ENCODE measurements at regions not wholly inside any gene's neighbourhood (a gene's known extent, or its start where the extent isn't known, plus 50 kb on each side); places are given as distances from the start of the nearest gene placed in this dataset.

DNA sequence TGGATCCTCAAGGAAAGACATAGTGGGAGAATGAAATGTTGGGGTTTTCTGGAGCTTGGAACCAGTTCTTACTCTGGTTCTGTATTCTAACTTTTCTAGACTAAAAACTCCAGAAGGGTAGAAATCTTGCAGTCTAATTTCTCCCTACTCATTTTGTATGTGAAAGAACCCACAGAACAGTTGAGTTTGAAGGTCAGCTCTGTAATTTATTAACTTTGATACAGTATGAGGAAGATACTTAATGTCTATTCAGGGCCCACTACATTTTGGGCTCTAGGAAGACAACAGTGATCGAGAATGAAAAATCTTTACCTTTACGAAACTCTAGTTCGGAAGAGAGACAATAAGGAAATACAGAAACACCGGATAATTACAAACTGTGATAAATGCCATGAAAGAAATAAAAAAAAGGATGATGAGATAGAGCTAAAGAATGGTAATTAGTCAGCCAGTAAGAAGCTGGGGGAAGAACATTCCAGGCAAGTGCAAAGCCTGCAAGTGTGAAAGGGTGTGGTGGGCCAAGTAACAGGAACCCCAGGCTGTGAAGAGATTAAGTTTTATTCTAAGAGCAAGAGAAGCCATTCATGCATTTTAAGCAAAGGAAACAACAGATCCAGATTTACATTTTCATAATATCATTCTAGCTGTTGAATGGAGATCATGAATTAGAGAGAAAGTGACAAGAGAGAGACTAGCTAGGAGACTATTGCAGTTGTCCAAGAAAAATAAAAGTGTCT is 159.9 kb upstream of the HMCN1 start:
- ATAC-seq (no peak), DNase-seq (no peak)

GRCh38 chr1:185573677-185574076 is 160.5 kb upstream of the HMCN1 start:
- DNase-seq: no peak
- H3K4me2 ChIP-seq (ENCODE audit: low read length): no peak overlapping the region
- H3K9me2 ChIP-seq (replicated peaks; ENCODE audit: low read length): no peaks in the 10 kb centered on the region
- H3K79me2 ChIP-seq (ENCODE audit: low read length): no peaks in the 10 kb centered on the region
- ChIA-PET POLR2A (ENCODE audit: unreplicated experiment) (no interaction called here), CTCF (no interaction called here)
- no peaks in the 10 kb centered on the region for H3K9me3 ChIP-seq (ENCODE audit: low read length)
- H3K27ac ChIP-seq (ENCODE audit: low read length): no peak overlapping the region
- TF ChIP-seq CTCF (conservative IDR thresholded peaks at IDR 0.05; ENCODE audit: low read depth, low read length) (no peak), EZH2phosphoT487 (IDR thresholded peaks at IDR 0.05; ENCODE audit: borderline replicate concordance, low read length) (no peak), EZH2 (IDR thresholded peaks at IDR 0.05; ENCODE audit: low read length, unreplicated experiment) (no peak)
- no peak overlapping the region for H3K9ac ChIP-seq (ENCODE audit: low read length)
- peaks cover 3% of the 10 kb centered on the region; the same call in 1 of the 2 replicates for H3K4me1 ChIP-seq (ENCODE audit: insufficient read depth, low read length)
- ATAC-seq: no peak
- H3K4me3 ChIP-seq (ENCODE audit: low read length): no peak overlapping the region
- H3F3A ChIP-seq (ENCODE audit: low read length, unreplicated experiment): no peaks in the 10 kb centered on the region
- no peaks in the 10 kb centered on the region for H4K20me1 ChIP-seq (ENCODE audit: low read length)
- H3K27me3 ChIP-seq (ENCODE audit: low read length): no peaks in the 10 kb centered on the region
- intact Hi-C loops (cut with micrococcal nuclease): no loop called here
- no peaks in the 10 kb centered on the region for H3K36me3 ChIP-seq (ENCODE audit: low read depth, low read length)
- no peak overlapping the region for H2AFZ ChIP-seq (ENCODE audit: low read length)
- BruUV-seq (replicated peaks): no TSS peak

More for the DNA sequence above, 159.9 kb upstream of the HMCN1 start:
- POLR2A ChIA-PET (ENCODE audit: unreplicated experiment): no interaction called here
- H3K4me2 ChIP-seq (ENCODE audit: low read length): no peak overlapping the region
- H3K9ac ChIP-seq (ENCODE audit: low read length): no peak overlapping the region
- H3K27ac ChIP-seq (ENCODE audit: low read length): no peak overlapping the region
- H3K4me1 ChIP-seq (ENCODE audit: insufficient read depth, low read length): no peaks in the 10 kb centered on the region
- no peaks in the 10 kb centered on the region for H3F3A ChIP-seq (ENCODE audit: low read length, unreplicated experiment)
- intact Hi-C loops (cut with micrococcal nuclease): no loop called here
- no peaks in the 10 kb centered on the region for H3K36me3 ChIP-seq (ENCODE audit: low read depth, low read length)
- H3K9me3 ChIP-seq (ENCODE audit: low read length): no peaks in the 10 kb centered on the region
- no peaks in the 10 kb centered on the region for H4K20me1 ChIP-seq (ENCODE audit: low read length)
- TF ChIP-seq CTCF (conservative IDR thresholded peaks at IDR 0.05; ENCODE audit: low read depth, low read length) (no peak), EZH2 (IDR thresholded peaks at IDR 0.05; ENCODE audit: low read length, unreplicated experiment) (no peak), EZH2phosphoT487 (IDR thresholded peaks at IDR 0.05; ENCODE audit: borderline replicate concordance, low read length) (no peak)
- no peaks in the 10 kb centered on the region for H3K9me2 ChIP-seq (replicated peaks; ENCODE audit: low read length)
- no peak overlapping the region for H2AFZ ChIP-seq (ENCODE audit: low read length)
- no peaks in the 10 kb centered on the region for H3K79me2 ChIP-seq (ENCODE audit: low read length)
- BruUV-seq (replicated peaks): no TSS peak
- no peak overlapping the region for H3K4me3 ChIP-seq (ENCODE audit: low read length)
- H3K27me3 ChIP-seq (ENCODE audit: low read length): no peaks in the 10 kb centered on the region
- CTCF ChIA-PET: no interaction called here

DNA sequence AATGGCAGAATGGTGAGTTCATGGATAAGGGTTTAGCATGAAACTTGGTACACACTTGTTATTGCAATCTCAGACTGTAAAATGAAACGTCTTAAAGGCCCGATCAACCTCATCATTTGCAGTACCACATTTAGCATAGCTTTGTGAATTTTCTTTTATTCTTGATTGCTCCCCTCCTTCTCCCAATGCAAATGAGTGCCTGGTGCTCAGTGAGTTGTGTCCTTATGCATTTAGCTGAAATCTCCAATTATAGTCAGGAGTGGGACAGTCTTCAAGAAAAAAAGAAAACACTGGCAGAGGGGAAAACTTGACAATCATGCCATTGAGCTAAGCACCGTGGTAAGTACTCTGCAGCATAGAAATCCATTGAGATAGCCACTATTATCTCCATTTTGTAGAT is 161.0 kb upstream of the HMCN1 start:
- H4K20me1 ChIP-seq (ENCODE audit: low read length): no peaks in the 10 kb centered on the region
- intact Hi-C loops (cut with micrococcal nuclease): no loop called here
- no peaks in the 10 kb centered on the region for H3K9me3 ChIP-seq (ENCODE audit: low read length)
- H3K9ac ChIP-seq (ENCODE audit: low read length): no peak overlapping the region
- H3K27ac ChIP-seq (ENCODE audit: low read length): no peak overlapping the region
- no peak overlapping the region for H3K4me3 ChIP-seq (ENCODE audit: low read length)
- TF ChIP-seq CTCF (conservative IDR thresholded peaks at IDR 0.05; ENCODE audit: low read depth, low read length) (no peak), EZH2phosphoT487 (IDR thresholded peaks at IDR 0.05; ENCODE audit: borderline replicate concordance, low read length) (no peak), EZH2 (IDR thresholded peaks at IDR 0.05; ENCODE audit: low read length, unreplicated experiment) (no peak)
- ChIA-PET POLR2A (ENCODE audit: unreplicated experiment) (no interaction called here), CTCF (no interaction called here)
- DNase-seq (no peak), ATAC-seq (no peak)
- H3K79me2 ChIP-seq (ENCODE audit: low read length): no peaks in the 10 kb centered on the region
- no TSS peak for BruUV-seq (replicated peaks)
- no peaks in the 10 kb centered on the region for H3K36me3 ChIP-seq (ENCODE audit: low read depth, low read length)
- H3K27me3 ChIP-seq (ENCODE audit: low read length): no peaks in the 10 kb centered on the region
- H2AFZ ChIP-seq (ENCODE audit: low read length): no peak overlapping the region
- no peaks in the 10 kb centered on the region for H3K9me2 ChIP-seq (replicated peaks; ENCODE audit: low read length)
- H3K4me1 ChIP-seq (ENCODE audit: insufficient read depth, low read length): peaks cover 3% of the 10 kb centered on the region; the same call in 1 of the 2 replicates
- H3K4me2 ChIP-seq (ENCODE audit: low read length): no peak overlapping the region
- no peaks in the 10 kb centered on the region for H3F3A ChIP-seq (ENCODE audit: low read length, unreplicated experiment)

All from PC-3 (cell line).